ENCODE measurements at regions not wholly inside any gene's neighbourhood (a gene's known extent, or its start where the extent isn't known, plus 50 kb on each side); places are given as distances from the start of the nearest gene placed in this dataset.

- Histone ChIP-seq H3K27me3 (ENCODE audit: insufficient read depth, low read length) (no peaks in the 10 kb centered on the region), H3K4me3 (ENCODE audit: insufficient read depth, low read depth, low read length) (no peak overlapping the region), H3K9me3 (ENCODE audit: insufficient read depth, low read depth, low read length) (no peaks in the 10 kb centered on the region), H4K20me1 (ENCODE audit: insufficient read depth, low read length) (no peaks in the 10 kb centered on the region), H3K79me2 (ENCODE audit: insufficient read depth, low read length) (no peaks in the 10 kb centered on the region), H2AFZ (ENCODE audit: low read depth, low read length) (no peak overlapping the region), H3K27ac (ENCODE audit: low read depth, low read length) (no peak overlapping the region), H3K4me1 (ENCODE audit: insufficient read depth, low read length) (no peaks in the 10 kb centered on the region), H3K36me3 (ENCODE audit: insufficient read depth, low read length) (no peaks in the 10 kb centered on the region), H3K9ac (ENCODE audit: low read length) (no peak overlapping the region), H3K4me2 (ENCODE audit: low read length) (no peak overlapping the region)
- Mint-ChIP-seq H3K4me1 (ENCODE audit: low read depth, unreplicated experiment) (no peaks in the 10 kb centered on the region), H3K27me3 (ENCODE audit: low read depth, unreplicated experiment) (no peaks in the 10 kb centered on the region), H3K4me3 (ENCODE audit: unreplicated experiment) (no peak overlapping the region), H3K27ac (ENCODE audit: unreplicated experiment) (no peak overlapping the region), H3K36me3 (ENCODE audit: low read depth, unreplicated experiment) (no peaks in the 10 kb centered on the region), H3K9me3 (ENCODE audit: unreplicated experiment) (no peaks in the 10 kb centered on the region)
- DNase-seq (ENCODE audit: low read depth) = no peak
- FAIRE-seq = no peak
- no peak for TF ChIP-seq CTCF (IDR thresholded peaks at IDR 0.05; ENCODE audit: insufficient read depth, low read depth, low read length)
- TF ChIP-seq EZH2 (IDR thresholded peaks at IDR 0.05; ENCODE audit: insufficient read depth, low read length) = no peak
These were observed 1063.0 kb upstream of the ATXN8OS start for GRCh38 chr13:69044629-69045028.

GRCh38 chr13:69040898-69041297 lies 1066.7 kb upstream of the ATXN8OS start:
- Histone ChIP-seq H3K4me3 (ENCODE audit: insufficient read depth, low read depth, low read length) (no peak overlapping the region), H3K9ac (ENCODE audit: low read length) (no peak overlapping the region), H3K4me1 (ENCODE audit: insufficient read depth, low read length) (no peaks in the 10 kb centered on the region), H3K79me2 (ENCODE audit: insufficient read depth, low read length) (no peaks in the 10 kb centered on the region), H3K27me3 (ENCODE audit: insufficient read depth, low read length) (no peaks in the 10 kb centered on the region), H3K4me2 (ENCODE audit: low read length) (no peak overlapping the region), H3K27ac (ENCODE audit: low read depth, low read length) (no peak overlapping the region), H3K9me3 (ENCODE audit: insufficient read depth, low read depth, low read length) (no peaks in the 10 kb centered on the region), H4K20me1 (ENCODE audit: insufficient read depth, low read length) (no peaks in the 10 kb centered on the region), H3K36me3 (ENCODE audit: insufficient read depth, low read length) (no peaks in the 10 kb centered on the region), H2AFZ (ENCODE audit: low read depth, low read length) (no peak overlapping the region)
- H3K27me3 Mint-ChIP-seq (ENCODE audit: low read depth, unreplicated experiment) = no peaks in the 10 kb centered on the region
- H3K27ac Mint-ChIP-seq (ENCODE audit: unreplicated experiment) = no peak overlapping the region
- TF ChIP-seq CTCF (IDR thresholded peaks at IDR 0.05; ENCODE audit: insufficient read depth, low read depth, low read length) (no peak), EZH2 (IDR thresholded peaks at IDR 0.05; ENCODE audit: insufficient read depth, low read length) (no peak)
- no peaks in the 10 kb centered on the region for H3K4me1 Mint-ChIP-seq (ENCODE audit: low read depth, unreplicated experiment)
- FAIRE-seq = no peak
- H3K36me3 Mint-ChIP-seq (ENCODE audit: low read depth, unreplicated experiment) = no peaks in the 10 kb centered on the region
- no peak overlapping the region for H3K4me3 Mint-ChIP-seq (ENCODE audit: unreplicated experiment)
- DNase-seq (ENCODE audit: low read depth) = no peak
- H3K9me3 Mint-ChIP-seq (ENCODE audit: unreplicated experiment) = no peaks in the 10 kb centered on the region

GRCh38 chr13:69035771-69036170 lies 1071.9 kb upstream of the ATXN8OS start:
- Mint-ChIP-seq H3K27ac (ENCODE audit: unreplicated experiment) (no peak overlapping the region), H3K9me3 (ENCODE audit: unreplicated experiment) (no peaks in the 10 kb centered on the region), H3K36me3 (ENCODE audit: low read depth, unreplicated experiment) (no peaks in the 10 kb centered on the region), H3K4me3 (ENCODE audit: unreplicated experiment) (no peak overlapping the region), H3K4me1 (ENCODE audit: low read depth, unreplicated experiment) (no peaks in the 10 kb centered on the region), H3K27me3 (ENCODE audit: low read depth, unreplicated experiment) (no peaks in the 10 kb centered on the region)
- Histone ChIP-seq H2AFZ (ENCODE audit: low read depth, low read length) (no peak overlapping the region), H3K4me1 (ENCODE audit: insufficient read depth, low read length) (no peaks in the 10 kb centered on the region), H3K79me2 (ENCODE audit: insufficient read depth, low read length) (no peaks in the 10 kb centered on the region), H3K4me3 (ENCODE audit: insufficient read depth, low read depth, low read length) (no peak overlapping the region), H3K9ac (ENCODE audit: low read length) (no peak overlapping the region), H3K27me3 (ENCODE audit: insufficient read depth, low read length) (no peaks in the 10 kb centered on the region), H3K4me2 (ENCODE audit: low read length) (no peak overlapping the region), H4K20me1 (ENCODE audit: insufficient read depth, low read length) (no peaks in the 10 kb centered on the region), H3K27ac (ENCODE audit: low read depth, low read length) (no peak overlapping the region), H3K36me3 (ENCODE audit: insufficient read depth, low read length) (no peaks in the 10 kb centered on the region), H3K9me3 (ENCODE audit: insufficient read depth, low read depth, low read length) (no peaks in the 10 kb centered on the region)
- FAIRE-seq (no peak), DNase-seq (ENCODE audit: low read depth) (no peak)
- TF ChIP-seq EZH2 (IDR thresholded peaks at IDR 0.05; ENCODE audit: insufficient read depth, low read length) (no peak), CTCF (IDR thresholded peaks at IDR 0.05; ENCODE audit: insufficient read depth, low read depth, low read length) (no peak)
